Activated CD8-positive, alpha-beta memory T cell treated with anti-CD3 and anti-CD28 coated beads for 36 hours (primary cell): ENCODE measurements at regions not wholly inside any gene's neighbourhood (a gene's known extent, or its start where the extent isn't known, plus 50 kb on each side); places are given as distances from the start of the nearest gene placed in this dataset.

Experiments
- CTCF ChIA-PET: fragments of 350-600 bp; sonication (Branson Sonifier 250); formaldehyde crosslinking; loops from one replicate; lab custom pipeline; 2021; ENCODE audit warnings: antibody characterized with exemption; lab: Charles Lee
- POLR2A ChIA-PET: fragments of 350-600 bp; sonication (Branson Sonifier 250); formaldehyde crosslinking; loops from one replicate; lab custom pipeline; 2021; ENCODE audit warnings: antibody characterized with exemption; lab: Charles Lee

- ChIA-PET CTCF (no interaction called here), POLR2A (no interaction called here)
Measured at GRCh38 chr13:112184851-112185371, 118.0 kb downstream of the SOX1 start.

GRCh38 chr13:112185466-112185865, 118.5 kb downstream of the SOX1 start:
- POLR2A ChIA-PET = no interaction called here
- CTCF ChIA-PET = no interaction called here

DNA sequence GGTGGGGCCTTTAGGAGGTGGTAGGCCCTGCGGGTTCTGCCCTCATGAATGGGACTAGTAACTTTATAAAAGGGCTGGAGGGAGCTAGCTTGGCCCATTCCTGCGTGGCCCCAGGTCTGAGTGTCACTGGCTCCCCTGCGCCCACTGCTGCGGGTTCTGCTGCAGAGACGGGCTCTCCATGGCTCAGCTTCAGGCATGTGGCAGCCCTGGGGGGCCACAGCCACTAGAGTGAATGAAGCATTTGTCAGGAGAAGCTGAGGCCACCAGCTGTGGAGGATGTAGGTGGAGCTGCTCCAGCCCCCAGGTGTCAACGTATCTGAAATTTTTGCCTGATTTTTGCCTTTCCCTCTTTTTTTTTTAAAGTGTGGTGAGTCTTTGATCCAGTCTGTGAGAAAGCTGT, 119.1 kb downstream of the SOX1 start:
- ChIA-PET POLR2A (no interaction called here), CTCF (no interaction called here)

DNA sequence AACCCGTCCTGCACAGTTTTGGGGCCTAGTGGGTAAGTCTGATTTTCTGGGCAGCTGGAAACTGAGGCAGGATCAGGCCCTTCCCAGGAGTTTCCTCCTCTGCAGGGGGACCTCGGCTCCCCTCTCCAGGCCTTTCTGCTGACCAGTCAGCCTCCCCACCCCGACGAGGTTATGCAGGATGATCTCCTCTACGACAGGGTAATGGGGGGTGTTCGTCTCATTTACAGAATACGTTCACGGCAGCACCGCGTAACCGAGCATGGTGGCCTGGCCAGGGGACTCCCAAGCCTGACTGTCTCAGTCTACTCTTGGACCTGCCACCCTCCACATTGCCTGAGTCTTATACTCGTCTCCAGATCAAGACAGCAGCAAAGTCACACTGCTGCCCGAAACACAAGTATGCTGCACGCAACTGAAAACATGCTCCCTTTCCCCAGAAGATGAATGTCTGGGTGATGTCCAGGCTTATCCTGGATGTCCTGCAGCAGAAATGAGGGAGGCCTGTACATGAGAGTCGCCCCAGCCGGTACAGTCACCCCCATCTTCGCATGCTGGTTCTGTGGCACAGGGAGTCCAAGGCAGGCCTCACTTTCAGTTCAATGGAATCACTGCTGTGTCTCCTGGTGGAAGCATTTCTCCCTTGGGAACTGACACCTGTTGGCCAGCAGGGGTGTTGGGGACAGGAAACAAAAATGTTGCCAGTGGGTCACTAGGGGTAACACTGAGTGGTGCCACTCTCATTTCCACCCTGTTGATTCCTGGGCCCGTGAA, 120.8 kb downstream of the SOX1 start:
- ChIA-PET POLR2A (no interaction called here), CTCF (no interaction called here)

GRCh38 chr13:112188298-112188610, 121.3 kb downstream of the SOX1 start:
- CTCF ChIA-PET = no interaction called here
- POLR2A ChIA-PET = no interaction called here

DNA sequence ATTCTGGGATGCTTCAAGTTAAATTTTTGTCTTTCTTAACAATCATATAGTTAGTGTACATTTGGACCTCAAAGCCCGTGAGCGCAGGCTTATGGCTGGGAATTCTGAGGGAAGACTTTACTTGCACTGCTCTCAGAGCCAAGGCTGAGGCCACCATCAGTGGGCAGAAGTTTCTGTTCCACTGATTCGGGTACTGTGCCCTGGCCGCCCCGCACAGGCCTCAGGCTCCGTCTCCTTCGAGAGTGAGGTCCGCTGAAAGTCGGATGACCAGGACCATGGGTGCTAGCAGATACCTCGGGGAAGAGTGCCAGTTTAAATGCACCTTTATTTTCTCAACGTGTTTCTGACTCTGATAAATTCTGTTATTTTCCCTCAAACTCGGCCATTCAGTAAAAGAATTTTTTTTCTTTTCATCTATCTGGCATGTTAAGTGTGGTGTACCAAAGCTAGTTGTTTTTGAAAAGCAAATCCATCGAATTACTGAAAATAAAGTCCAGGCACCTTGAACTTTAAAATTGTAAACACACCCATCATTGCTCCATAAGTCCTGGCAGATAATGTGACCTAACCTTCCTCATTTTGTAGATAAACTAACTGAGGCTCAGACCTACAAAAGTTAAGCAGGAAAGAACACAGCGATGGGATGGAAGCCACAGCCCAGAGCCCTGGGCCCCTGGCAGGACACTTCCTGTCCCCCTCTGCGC, 126.7 kb downstream of the SOX1 start:
- POLR2A ChIA-PET = no interaction called here
- CTCF ChIA-PET = no interaction called here

DNA sequence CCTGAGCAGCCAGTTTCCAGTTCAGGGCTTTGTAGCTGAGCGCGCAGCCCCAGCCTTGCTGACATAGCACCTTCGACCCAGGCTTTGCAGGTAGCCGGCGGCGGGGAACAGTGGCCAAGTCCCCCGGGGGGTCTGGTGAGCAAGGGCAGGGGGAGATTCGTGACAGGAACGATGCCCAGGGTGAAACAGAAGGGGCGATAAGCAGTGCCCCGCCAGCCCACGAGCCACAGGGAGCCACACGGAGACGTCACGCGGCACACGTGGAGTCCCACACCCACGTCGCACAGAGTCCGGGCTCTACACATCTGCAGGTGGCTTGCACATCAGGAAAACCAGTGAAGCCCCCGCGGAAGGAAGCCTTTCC, 127.2 kb downstream of the SOX1 start:
- ChIA-PET POLR2A (no interaction called here), CTCF (no interaction called here)

DNA sequence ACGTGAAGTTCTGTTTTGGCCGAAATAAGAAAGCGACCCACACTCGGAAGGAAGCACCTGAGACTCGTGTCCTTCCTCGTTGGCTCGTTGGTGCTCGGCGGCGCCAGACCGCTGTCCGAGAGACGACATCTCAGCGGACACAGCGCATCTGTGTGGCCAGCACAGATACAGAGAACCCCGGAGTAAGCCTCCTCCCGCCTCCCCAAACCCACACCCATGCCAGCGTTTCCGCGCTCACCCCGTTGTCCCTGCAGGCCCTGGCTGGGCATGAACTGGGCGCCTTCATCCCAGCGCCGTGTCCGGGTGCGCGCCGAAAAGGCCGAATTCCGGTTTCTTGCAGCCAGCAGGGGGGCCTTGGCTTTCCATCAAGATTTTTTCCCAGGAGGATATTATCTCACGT, 127.6 kb downstream of the SOX1 start:
- CTCF ChIA-PET = no interaction called here
- POLR2A ChIA-PET = no interaction called here

DNA sequence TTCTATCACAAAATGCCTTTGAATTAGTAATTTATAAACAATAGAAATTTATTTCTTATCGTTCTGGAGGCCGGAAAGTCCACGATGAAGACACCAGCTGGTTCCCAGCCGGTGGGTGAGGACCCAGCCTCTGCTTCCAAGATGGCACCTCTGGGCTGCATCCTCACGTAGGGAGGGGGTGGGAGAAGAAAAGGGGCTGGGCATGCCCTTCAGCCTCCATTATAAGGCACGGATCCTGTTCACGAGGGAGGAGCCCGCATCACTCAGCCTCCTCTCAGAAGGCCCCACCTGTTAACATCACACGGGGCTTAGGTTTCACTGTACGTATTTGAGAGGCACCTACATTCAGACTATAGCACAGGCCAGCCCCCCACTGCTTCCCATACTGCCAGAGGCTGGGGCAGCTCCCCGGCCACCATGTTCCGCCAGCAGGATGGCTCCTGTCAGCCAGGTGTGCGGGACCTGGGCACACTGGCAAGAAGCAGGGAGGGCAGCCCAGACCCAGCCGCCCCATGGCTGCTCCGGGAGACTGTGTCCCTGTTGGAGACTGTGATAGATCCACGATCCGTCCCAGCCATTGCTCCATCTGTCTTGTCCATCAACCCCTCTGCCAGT, 131.6 kb downstream of the SOX1 start:
- ChIA-PET POLR2A (no interaction called here), CTCF (no interaction called here)

DNA sequence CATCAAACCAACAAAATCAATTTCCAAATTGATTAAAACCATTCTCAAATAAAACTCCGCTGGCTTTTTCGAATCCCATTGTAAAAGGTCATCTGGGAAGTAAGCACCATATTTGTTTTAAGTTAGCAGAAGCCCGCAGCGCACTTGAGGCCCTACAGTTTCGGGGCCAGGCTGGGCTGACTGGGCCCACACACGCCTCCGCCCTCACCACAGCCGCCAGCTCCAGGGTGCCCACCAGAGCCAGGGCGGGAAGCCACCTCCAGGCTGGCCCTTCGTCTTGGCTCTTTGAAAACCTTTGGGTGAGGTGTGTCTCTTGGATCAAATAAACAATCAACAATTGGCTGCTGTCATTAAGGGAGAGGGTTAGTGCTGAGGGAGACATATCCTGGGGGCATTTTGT, 133.3 kb downstream of the SOX1 start:
- POLR2A ChIA-PET = no interaction called here
- CTCF ChIA-PET = no interaction called here

DNA sequence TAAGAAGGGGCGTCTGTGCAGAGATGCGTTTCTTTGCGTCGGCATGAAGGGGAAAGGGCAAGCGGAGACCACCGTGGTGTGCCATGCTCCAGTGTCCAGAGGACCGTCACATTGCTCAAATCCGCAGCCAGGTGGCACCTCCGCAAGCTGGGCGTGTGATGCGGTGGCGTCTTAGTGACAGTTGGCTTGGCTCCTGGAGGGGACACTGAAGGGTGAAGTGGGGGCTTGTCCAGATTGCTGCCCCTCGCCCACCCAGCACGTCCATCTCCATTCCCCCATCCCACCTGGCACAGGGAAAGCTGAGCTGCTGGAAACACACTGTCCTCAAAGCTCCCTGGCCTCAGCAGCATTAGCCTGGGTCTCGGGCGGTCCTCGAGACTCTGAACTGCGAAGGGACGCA, 135.3 kb downstream of the SOX1 start:
- CTCF ChIA-PET = no interaction called here

DNA sequence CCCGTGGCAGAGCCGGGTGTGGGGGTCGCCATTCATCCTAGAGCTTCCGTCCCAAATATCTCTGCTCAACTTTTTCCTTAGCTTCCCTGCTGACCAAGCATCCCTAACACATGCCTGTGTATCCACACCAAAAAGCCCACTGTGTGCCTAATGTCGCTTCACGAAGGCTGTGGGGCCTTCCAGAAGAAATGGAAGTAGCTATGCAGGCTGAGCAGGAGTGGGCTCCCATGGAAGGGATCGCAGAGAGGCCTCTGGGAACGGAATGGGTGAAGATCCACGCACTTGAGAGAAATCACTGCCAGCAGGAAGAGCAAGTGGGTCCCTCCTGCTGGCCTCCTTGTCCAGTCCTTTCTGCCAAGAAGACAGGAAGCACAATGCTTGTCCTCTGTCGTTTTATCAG, 136.0 kb downstream of the SOX1 start:
- ChIA-PET CTCF (no interaction called here), POLR2A (no interaction called here)

More for the DNA sequence above, 135.3 kb downstream of the SOX1 start:
- POLR2A ChIA-PET = no interaction called here

GRCh38 chr13:112203614-112204013, 136.7 kb downstream of the SOX1 start:
- CTCF ChIA-PET = no interaction called here

DNA sequence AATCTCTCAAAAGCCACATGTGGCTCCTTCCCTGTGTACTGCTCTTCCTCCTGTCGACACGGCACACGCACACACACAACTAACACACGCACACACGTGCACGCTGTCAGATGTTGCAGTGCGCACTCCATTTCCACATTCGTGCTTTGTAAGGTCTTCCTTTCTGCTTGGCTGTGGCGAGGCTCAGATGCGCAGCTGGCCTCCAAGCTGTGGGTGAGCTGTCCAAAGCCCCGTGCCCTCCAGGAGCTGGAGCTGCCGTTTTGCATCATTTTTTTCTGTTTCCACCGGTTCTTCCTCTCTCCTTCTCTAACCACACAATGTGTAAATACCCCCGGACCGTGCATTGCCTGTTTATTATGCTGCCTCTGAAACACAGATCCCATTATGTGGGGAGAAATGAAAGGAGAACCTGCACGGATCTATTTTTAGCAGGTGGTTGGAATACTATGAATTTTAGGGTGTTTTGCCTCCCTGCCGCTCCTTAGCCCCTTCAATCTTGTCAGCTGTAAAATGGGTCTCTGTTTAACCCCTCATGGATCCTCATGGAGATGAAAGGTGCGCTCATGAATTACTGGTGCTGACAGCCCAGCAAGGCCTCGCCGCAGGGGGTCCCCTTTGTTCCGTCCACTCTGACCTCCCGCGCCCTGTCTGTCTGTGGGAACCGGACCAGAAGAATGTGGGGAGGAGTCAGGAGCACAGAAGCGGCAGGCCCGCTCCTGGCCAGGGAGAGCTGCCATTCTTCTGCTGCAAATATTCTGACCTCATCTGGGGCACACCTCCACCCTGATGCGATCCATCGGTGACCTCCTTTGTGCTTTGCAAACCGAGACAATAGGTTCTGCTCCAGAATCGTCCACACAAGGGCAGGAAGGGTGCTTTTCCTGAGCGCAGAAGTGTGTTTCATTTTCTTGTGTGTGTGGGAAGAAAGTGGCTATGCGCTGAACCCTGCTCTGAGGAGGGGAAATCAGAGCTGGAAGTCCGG, 137.7 kb downstream of the SOX1 start:
- ChIA-PET CTCF (no interaction called here), POLR2A (no interaction called here)

More at GRCh38 chr13:112203614-112204013, 136.7 kb downstream of the SOX1 start:
- POLR2A ChIA-PET = no interaction called here

- ChIA-PET POLR2A (no interaction called here), CTCF (no interaction called here)
Measured at GRCh38 chr13:112205990-112206389, 139.0 kb downstream of the SOX1 start.

DNA sequence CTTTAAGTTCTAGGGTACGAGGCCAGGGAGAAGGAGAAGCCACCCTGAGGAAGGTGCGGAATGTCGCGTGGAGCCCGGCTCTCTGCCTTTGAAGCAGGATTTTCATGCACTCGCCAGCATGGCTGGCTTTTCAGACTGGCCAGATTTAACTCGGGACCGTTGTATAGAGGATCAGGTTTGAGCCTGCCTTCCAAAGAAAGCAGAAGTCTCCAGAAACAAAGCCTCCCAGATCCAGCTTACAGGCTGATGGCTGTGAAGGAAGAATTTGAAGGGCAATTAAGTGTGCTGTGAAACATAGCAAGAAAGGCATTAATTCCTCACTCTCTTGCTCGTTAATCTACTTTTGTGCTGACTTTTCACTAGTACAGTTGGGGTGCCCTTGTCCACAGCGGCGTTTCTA, 140.2 kb downstream of the SOX1 start:
- CTCF ChIA-PET = no interaction called here

GRCh38 chr13:112208656-112209055, 141.7 kb downstream of the SOX1 start:
- ChIA-PET POLR2A (no interaction called here), CTCF (no interaction called here)

More for the DNA sequence above, 140.2 kb downstream of the SOX1 start:
- POLR2A ChIA-PET = no interaction called here

DNA sequence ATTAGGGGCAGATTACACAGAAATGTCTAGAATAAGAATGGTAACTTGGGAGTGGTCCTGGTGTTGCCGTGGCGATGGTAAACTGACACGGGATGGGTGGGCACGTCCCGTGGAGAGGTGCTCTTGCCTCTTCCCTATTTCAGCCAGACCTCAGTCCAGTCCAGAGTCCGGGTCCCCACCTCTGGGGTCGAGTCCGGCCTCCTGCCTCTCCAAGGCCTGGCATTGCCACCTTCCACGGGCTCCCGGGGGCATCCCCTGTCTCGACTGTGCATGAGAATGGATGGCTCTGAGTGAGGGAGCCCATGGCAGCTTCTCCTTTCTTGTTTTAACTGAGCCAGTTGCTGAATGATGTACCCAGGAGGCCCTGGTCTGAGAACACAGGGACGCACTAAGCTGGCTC, 142.3 kb downstream of the SOX1 start:
- CTCF ChIA-PET = no interaction called here
- POLR2A ChIA-PET = no interaction called here

GRCh38 chr13:112209711-112210110, 142.8 kb downstream of the SOX1 start:
- ChIA-PET POLR2A (no interaction called here), CTCF (no interaction called here)

- POLR2A ChIA-PET = no interaction called here
- CTCF ChIA-PET = no interaction called here
Measured at GRCh38 chr13:112210371-112210770, 143.4 kb downstream of the SOX1 start.
